ENCODE measurements at regions not wholly inside any gene's neighbourhood (a gene's known extent, or its start where the extent isn't known, plus 50 kb on each side); places are given as distances from the start of the nearest gene placed in this dataset.

DNA sequence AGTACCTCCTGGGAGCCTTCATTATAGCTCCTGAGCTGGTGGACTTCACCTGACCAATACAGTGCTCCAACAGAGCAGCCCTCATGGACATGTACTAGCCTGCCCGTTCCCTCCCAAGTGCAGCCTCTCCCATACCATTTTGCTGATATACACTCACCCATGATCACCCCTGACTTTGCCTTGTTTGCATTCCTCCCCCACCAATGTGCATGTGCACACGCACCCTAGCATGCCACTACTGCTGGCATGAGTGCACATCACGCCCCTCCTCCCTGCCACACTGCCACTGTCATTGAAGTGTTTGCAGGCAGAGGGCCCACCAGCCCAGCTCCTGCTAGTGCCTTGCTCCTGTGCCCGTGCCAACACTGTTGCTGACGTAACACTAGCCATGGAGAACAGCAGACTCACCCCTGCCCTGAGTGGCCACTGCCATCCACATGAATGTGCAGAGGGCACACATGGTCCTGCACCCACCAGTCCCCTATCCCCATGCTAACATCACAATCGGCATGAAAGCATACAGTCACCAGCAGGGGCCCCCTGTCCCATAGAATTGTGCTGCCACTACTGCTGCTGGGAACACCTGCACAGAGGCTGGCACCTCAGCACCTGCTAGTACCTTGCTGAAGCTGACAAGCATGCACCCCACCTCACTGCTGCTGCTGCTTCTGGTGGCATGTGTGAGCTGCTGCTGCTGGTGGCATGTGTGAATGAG lies 110.3 kb downstream of the SINHCAF start:
- no peak overlapping the region for H3K9ac ChIP-seq (ENCODE audit: low read length in 5 of 5)
- no peaks in the 10 kb centered on the region for H3K9me3 ChIP-seq (ENCODE audit: control insufficient read depth in 5 of 5, low read length in 5 of 5)
- no peaks in the 10 kb centered on the region for H3K27me3 ChIP-seq (ENCODE audit: control insufficient read depth in 5 of 5, insufficient read depth in 4 of 5, low read length in 5 of 5)
- no peak overlapping the region for H3K4me3 ChIP-seq (ENCODE audit: low read depth in 1 of 5, low read length in 5 of 5)
- no peak overlapping the region for H3K27ac ChIP-seq (ENCODE audit: low read depth, low read length)
- H3K4me1 ChIP-seq (ENCODE audit: control insufficient read depth in 5 of 5, insufficient read depth in 5 of 5, low read length in 5 of 5) = peaks cover 0 to 21% (median 8%) of the 10 kb centered on the region in 5 donors
- no peaks in the 10 kb centered on the region for H3K36me3 ChIP-seq (ENCODE audit: control insufficient read depth in 5 of 5, insufficient read depth in 5 of 5, low read length in 5 of 5)

DNA sequence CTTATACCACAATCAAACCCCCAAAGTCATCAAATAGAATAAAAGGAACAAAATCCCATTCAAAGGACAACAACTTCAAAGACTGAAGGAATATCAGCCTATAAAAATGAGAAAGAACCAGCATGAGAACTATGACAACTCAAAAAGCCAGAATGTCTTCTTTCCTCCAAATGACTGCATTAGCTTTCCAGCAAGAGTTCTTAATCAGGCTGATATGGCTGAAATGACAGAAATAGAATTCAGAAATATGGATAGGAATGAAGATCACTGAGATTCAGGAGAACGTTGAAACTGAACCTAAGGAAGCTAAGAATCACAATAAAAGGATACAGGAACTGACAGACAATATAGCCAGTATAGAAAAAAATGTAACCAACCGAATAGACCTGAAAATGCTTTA lies 109.5 kb downstream of the SINHCAF start:
- H3K9me3 ChIP-seq (ENCODE audit: control insufficient read depth in 5 of 5, low read length in 5 of 5) = no peaks in the 10 kb centered on the region
- no peaks in the 10 kb centered on the region for H3K27me3 ChIP-seq (ENCODE audit: control insufficient read depth in 5 of 5, insufficient read depth in 4 of 5, low read length in 5 of 5)
- no peak overlapping the region for H3K9ac ChIP-seq (ENCODE audit: low read length in 5 of 5)
- no peak overlapping the region for H3K27ac ChIP-seq (ENCODE audit: low read depth, low read length)
- no peaks in the 10 kb centered on the region for H3K36me3 ChIP-seq (ENCODE audit: control insufficient read depth in 5 of 5, insufficient read depth in 5 of 5, low read length in 5 of 5)
- peaks cover 0 to 27% (median 14%) of the 10 kb centered on the region in 5 donors for H3K4me1 ChIP-seq (ENCODE audit: control insufficient read depth in 5 of 5, insufficient read depth in 5 of 5, low read length in 5 of 5)
- no peak overlapping the region for H3K4me3 ChIP-seq (ENCODE audit: low read depth in 1 of 5, low read length in 5 of 5)

DNA sequence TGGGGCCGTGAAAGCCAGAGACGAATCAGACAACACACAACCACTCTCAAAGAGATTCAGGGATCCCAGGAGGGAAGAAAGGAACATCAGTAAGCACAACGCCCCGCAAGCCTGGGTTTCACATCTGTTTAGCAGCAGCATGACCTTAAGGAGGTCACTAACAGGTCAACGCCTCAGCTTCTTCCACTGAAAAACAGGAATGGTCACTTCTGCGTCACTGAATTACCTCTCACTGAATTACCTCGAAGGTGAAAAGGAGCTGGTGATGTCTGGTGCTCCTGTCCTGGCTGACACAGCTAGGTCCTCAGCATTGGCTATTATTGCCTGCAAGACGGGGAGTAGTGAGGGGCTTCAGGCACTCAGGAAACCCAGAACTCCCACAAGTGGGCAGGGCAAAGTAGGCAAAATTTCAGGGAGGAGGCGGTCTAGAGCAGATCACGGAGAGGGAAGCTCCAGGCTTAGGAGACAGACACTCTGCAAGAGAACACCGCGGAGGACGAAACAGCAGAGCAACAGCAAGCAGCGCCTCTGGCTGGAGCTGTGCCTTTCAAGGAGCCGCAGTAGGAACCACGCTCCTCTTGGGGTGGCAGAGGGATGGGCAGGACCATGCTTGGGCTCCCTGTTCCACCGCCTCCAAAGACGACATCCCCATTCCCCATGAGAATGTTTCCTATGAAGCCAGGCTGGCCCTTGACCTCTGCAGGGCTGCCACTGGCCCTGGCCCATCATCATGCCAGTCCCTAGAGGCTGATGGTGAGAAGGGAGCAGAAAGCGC lies 108.4 kb downstream of the SINHCAF start:
- Histone ChIP-seq H3K4me1 (ENCODE audit: control insufficient read depth in 5 of 5, insufficient read depth in 5 of 5, low read length in 5 of 5) (peaks cover 0 to 33% (median 18%) of the 10 kb centered on the region in 5 donors), H3K4me3 (ENCODE audit: low read depth in 1 of 5, low read length in 5 of 5) (no peak overlapping the region), H3K9ac (ENCODE audit: low read length in 5 of 5) (no peak overlapping the region), H3K27ac (ENCODE audit: low read depth, low read length) (no peak overlapping the region), H3K36me3 (ENCODE audit: control insufficient read depth in 5 of 5, insufficient read depth in 5 of 5, low read length in 5 of 5) (no peaks in the 10 kb centered on the region), H3K27me3 (ENCODE audit: control insufficient read depth in 5 of 5, insufficient read depth in 4 of 5, low read length in 5 of 5) (no peaks in the 10 kb centered on the region), H3K9me3 (ENCODE audit: control insufficient read depth in 5 of 5, low read length in 5 of 5) (no peaks in the 10 kb centered on the region)

DNA sequence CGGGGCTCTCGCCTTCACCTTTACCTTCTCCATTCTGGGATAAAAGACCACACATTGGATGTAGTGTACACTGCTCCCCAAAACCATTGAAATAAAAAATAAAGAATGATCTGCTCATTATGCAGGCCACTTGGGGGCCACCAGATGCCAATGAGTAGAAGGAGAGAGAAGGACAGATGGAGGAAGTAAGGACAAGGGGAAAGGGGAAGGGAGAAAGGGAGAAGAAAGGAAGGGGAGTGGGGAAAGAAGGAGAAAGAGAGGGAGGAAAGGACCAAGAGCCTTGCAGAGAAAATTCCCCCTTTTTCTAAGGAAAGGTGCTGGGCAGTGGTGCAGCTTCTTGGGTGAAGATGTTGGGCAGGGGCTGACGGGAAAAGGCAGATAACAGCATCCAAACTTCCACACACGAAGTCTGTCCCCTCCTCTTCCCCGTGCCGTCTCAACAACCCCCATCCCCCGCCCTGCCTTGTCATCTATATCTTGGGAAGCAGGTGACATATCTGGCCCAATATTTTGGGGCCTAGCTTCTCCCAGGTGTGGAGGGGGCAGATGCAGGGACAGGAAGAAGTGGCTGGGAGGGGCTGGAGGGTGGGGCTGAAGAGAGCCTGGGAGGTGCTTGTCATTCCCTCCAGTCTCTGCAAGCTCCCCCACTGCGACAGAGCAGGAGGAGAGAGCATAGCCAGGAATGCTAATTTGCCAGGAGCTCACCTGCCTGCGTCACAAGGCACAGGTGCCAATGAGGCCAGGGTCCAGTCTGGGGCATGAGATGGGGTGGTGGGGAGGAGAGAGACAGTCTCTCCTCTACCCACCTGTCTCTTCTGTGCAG lies 107.5 kb downstream of the SINHCAF start:
- no peaks in the 10 kb centered on the region for H3K9me3 ChIP-seq (ENCODE audit: control insufficient read depth in 5 of 5, low read length in 5 of 5)
- no peak overlapping the region for H3K4me3 ChIP-seq (ENCODE audit: low read depth in 1 of 5, low read length in 5 of 5)
- peaks cover 0 to 33% (median 18%) of the 10 kb centered on the region in 5 donors for H3K4me1 ChIP-seq (ENCODE audit: control insufficient read depth in 5 of 5, insufficient read depth in 5 of 5, low read length in 5 of 5)
- H3K9ac ChIP-seq (ENCODE audit: low read length in 5 of 5) = no peak overlapping the region
- no peak overlapping the region for H3K27ac ChIP-seq (ENCODE audit: low read depth, low read length)
- H3K27me3 ChIP-seq (ENCODE audit: control insufficient read depth in 5 of 5, insufficient read depth in 4 of 5, low read length in 5 of 5) = no peaks in the 10 kb centered on the region
- H3K36me3 ChIP-seq (ENCODE audit: control insufficient read depth in 5 of 5, insufficient read depth in 5 of 5, low read length in 5 of 5) = no peaks in the 10 kb centered on the region

DNA sequence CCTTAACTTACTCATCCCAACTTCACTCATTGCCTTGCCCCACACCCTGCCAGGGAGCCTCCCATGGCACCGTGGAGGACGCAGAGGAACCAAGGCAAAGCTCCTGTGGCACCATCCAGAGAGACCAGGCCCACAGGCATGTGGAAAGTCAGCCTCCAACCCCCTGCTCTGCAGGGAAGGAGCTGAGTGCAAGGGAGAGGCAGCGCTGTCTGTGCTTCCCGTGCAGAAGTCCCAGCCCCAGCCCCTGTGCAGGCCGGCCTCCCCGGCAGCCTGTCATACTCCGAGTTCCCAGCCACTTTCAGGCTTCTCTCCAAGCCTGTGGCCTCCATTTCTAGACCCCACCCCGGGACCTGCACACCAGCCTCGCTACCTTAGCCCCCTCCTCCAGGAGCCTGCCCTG lies 106.4 kb downstream of the SINHCAF start:
- Histone ChIP-seq H3K27me3 (ENCODE audit: control insufficient read depth in 5 of 5, insufficient read depth in 4 of 5, low read length in 5 of 5) (no peaks in the 10 kb centered on the region), H3K36me3 (ENCODE audit: control insufficient read depth in 5 of 5, insufficient read depth in 5 of 5, low read length in 5 of 5) (no peaks in the 10 kb centered on the region), H3K4me1 (ENCODE audit: control insufficient read depth in 5 of 5, insufficient read depth in 5 of 5, low read length in 5 of 5) (peaks cover 0 to 33% (median 18%) of the 10 kb centered on the region in 5 donors), H3K9me3 (ENCODE audit: control insufficient read depth in 5 of 5, low read length in 5 of 5) (no peaks in the 10 kb centered on the region), H3K9ac (ENCODE audit: low read length in 5 of 5) (no peak overlapping the region), H3K4me3 (ENCODE audit: low read depth in 1 of 5, low read length in 5 of 5) (no peak overlapping the region), H3K27ac (ENCODE audit: low read depth, low read length) (no peak overlapping the region)

DNA sequence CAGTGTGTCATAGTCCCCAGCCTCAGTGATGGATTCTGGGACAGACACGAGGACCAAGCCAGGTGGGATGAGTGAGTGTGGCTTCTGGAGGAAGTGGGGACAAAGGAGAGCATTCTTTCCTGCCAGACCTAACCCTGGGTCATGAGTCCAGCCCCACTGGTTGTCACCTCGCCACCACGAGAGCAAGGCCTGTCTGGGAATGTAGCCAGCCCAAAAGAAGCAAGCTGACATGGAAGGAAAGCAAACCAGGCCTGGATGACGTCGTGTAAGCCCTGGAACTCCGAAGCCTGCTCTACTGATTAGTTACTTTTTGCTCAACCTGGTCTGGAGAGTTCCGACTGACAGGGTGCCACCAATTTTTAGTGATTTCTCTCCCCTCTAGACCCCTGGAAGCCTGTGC lies 105.9 kb downstream of the SINHCAF start:
- Histone ChIP-seq H3K9me3 (ENCODE audit: control insufficient read depth in 5 of 5, low read length in 5 of 5) (no peaks in the 10 kb centered on the region), H3K4me3 (ENCODE audit: low read depth in 1 of 5, low read length in 5 of 5) (no peak overlapping the region), H3K36me3 (ENCODE audit: control insufficient read depth in 5 of 5, insufficient read depth in 5 of 5, low read length in 5 of 5) (no peaks in the 10 kb centered on the region), H3K9ac (ENCODE audit: low read length in 5 of 5) (no peak overlapping the region), H3K27ac (ENCODE audit: low read depth, low read length) (no peak overlapping the region), H3K27me3 (ENCODE audit: control insufficient read depth in 5 of 5, insufficient read depth in 4 of 5, low read length in 5 of 5) (no peaks in the 10 kb centered on the region), H3K4me1 (ENCODE audit: control insufficient read depth in 5 of 5, insufficient read depth in 5 of 5, low read length in 5 of 5) (peaks cover 0 to 33% (median 18%) of the 10 kb centered on the region in 5 donors)

DNA sequence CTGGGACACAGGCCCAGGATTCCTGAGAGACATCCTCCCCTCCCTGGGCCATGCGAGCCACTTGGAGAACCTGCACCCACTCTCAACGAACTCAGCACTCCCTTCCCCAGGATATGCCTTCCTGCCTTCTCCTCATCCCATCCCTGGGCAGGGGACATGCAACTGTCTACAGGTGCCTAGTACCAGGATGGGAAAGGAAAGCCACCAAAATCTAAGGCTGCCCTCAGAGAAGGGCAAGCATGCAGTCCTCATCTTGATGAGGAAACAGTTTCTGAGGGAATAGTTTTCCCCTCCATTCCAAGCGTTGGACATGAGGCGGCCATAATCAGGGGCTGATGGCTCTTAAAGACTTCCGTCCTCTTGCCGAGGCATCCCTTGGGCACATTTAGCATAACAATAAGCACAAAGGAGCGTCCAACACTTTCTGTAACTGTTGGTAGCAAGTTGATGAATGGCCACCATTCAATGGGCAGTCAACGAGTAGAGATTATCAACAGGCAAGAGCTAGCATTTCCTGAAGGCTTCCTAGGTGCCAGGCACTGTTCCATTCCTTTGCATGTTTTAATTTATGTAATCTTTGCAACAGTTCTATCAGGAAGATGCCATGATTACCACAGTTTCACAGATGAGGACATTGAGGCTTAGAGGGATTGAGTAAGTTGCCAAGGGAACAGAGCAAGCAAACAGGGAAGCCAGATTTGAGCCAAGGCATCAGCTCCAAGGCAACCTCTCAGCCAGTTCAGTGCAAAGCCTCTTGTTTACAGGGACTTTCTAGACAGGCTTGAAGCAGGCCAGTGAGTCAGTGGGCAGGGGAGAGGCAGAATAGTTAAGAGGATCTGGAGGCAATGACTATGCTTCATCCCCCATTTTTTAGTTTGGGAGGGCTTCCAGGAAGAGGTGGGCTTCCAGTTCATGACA lies 105.1 kb downstream of the SINHCAF start:
- Histone ChIP-seq H3K9ac (ENCODE audit: low read length in 5 of 5) (no peak overlapping the region), H3K36me3 (ENCODE audit: control insufficient read depth in 5 of 5, insufficient read depth in 5 of 5, low read length in 5 of 5) (no peaks in the 10 kb centered on the region), H3K9me3 (ENCODE audit: control insufficient read depth in 5 of 5, low read length in 5 of 5) (no peaks in the 10 kb centered on the region)

DNA sequence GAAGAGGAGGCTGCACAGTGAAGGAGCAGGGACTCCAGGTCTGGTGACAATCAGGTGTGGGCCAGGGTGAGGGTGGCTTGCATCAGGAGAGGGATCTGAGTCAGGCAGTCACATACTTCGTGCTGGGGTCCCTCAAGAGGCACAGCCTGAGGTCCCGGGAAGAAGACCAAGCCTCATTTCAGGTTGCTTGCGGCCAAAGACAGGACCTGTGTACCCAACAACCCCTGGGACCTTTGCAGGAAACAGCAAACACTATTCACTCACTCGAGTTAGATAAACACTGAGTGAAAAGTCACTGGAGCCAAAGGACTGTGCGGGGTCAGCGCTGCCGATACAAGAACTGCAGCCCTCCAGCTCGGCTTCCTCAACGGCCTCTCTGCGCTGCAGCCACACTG lies 104.4 kb downstream of the SINHCAF start:
- no peak overlapping the region for H3K9ac ChIP-seq (ENCODE audit: low read length in 5 of 5)
- H3K36me3 ChIP-seq (ENCODE audit: control insufficient read depth in 5 of 5, insufficient read depth in 5 of 5, low read length in 5 of 5) = no peaks in the 10 kb centered on the region
- H3K27ac ChIP-seq (ENCODE audit: low read depth, low read length) = peak overlapping the region; percentile 69
- H3K4me1 ChIP-seq (ENCODE audit: control insufficient read depth in 5 of 5, insufficient read depth in 5 of 5, low read length in 5 of 5) = peaks cover 0 to 28% (median 14%) of the 10 kb centered on the region in 5 donors
- H3K27me3 ChIP-seq (ENCODE audit: control insufficient read depth in 5 of 5, insufficient read depth in 4 of 5, low read length in 5 of 5) = no peaks in the 10 kb centered on the region
- H3K4me3 ChIP-seq (ENCODE audit: low read depth in 1 of 5, low read length in 5 of 5) = peak overlapping the region in 1 of 5 donors; percentile 22
- no peaks in the 10 kb centered on the region for H3K9me3 ChIP-seq (ENCODE audit: control insufficient read depth in 5 of 5, low read length in 5 of 5)

More for the DNA sequence above, 105.1 kb downstream of the SINHCAF start:
- Histone ChIP-seq H3K27ac (ENCODE audit: low read depth, low read length) (peak overlapping the region; percentile 69), H3K4me1 (ENCODE audit: control insufficient read depth in 5 of 5, insufficient read depth in 5 of 5, low read length in 5 of 5) (peaks cover 0 to 26% (median 13%) of the 10 kb centered on the region in 5 donors), H3K4me3 (ENCODE audit: low read depth in 1 of 5, low read length in 5 of 5) (peak overlapping the region in 1 of 5 donors; percentile 22), H3K27me3 (ENCODE audit: control insufficient read depth in 5 of 5, insufficient read depth in 4 of 5, low read length in 5 of 5) (no peaks in the 10 kb centered on the region)

DNA sequence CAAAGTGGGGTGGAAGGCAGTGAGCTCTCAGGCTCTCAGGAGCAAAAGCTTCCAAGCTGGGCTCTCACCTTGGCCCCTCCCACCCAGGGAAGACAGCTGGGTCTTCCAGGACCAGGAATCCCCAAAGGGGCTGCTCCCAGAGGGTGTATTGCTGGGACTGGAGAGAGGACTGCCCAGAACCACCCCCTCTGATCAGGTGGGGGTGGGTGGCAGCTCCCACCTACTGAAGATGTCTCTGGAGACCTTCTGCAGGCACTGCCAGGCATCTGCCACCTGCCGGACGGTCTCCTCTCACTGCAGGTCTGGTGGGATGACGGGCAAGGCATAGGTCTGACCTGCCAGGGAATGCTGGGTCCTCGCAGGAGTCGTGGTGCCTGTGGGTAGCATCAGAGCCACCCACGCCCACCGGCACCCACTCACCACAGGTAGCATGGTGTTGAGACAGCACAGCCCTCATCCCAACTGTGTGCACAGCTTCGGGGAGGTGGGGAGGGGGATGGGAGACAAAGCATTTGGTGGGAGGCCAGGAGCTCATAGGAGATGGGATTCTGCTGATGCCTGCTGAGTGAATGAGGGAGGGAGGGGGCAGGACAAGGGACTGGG lies 103.2 kb downstream of the SINHCAF start:
- H3K4me1 ChIP-seq (ENCODE audit: control insufficient read depth in 5 of 5, insufficient read depth in 5 of 5, low read length in 5 of 5) = peaks cover 0 to 34% (median 26%) of the 10 kb centered on the region in 5 donors
- H3K9ac ChIP-seq (ENCODE audit: low read length in 5 of 5) = no peak overlapping the region
- no peak overlapping the region for H3K4me3 ChIP-seq (ENCODE audit: low read depth in 1 of 5, low read length in 5 of 5)
- no peaks in the 10 kb centered on the region for H3K27me3 ChIP-seq (ENCODE audit: control insufficient read depth in 5 of 5, insufficient read depth in 4 of 5, low read length in 5 of 5)
- H3K36me3 ChIP-seq (ENCODE audit: control insufficient read depth in 5 of 5, insufficient read depth in 5 of 5, low read length in 5 of 5) = no peaks in the 10 kb centered on the region
- no peaks in the 10 kb centered on the region for H3K9me3 ChIP-seq (ENCODE audit: control insufficient read depth in 5 of 5, low read length in 5 of 5)
- H3K27ac ChIP-seq (ENCODE audit: low read depth, low read length) = no peak overlapping the region
